Panc1 (cell line): ENCODE measurements at regions not wholly inside any gene's neighbourhood (a gene's known extent, or its start where the extent isn't known, plus 50 kb on each side); places are given as distances from the start of the nearest gene placed in this dataset.

ENCODE experiments used
- ATAC-seq: fragments of 200-7000 bp; cut with Tn5 transposase; 2 replicates; pipeline ENCODE4 v1.9.1; 2020; ENCODE audit warnings: mild to moderate bottlenecking, moderate library complexity
- BruUV-seq: library from RNA; stranded (reverse); fragments of 400-500 nt; replicated peaks from 2 replicates; lab custom pipeline; 2021; lab: Mats Ljungman, UMichigan
- CTCF ChIA-PET: fragments of 300-600 bp; sonication (Branson Sonifier 250); formaldehyde crosslinking; loops from one replicate; lab custom pipeline; 2022; ENCODE audit warnings: antibody characterized with exemption; lab: Charles Lee
- POLR2A ChIA-PET: fragments of 300-600 bp; sonication (Branson Sonifier 250); formaldehyde crosslinking; loops from one replicate; lab custom pipeline; 2022; ENCODE audit warnings: antibody characterized with exemption; lab: Charles Lee
- DNase-seq: peaks from one replicate; pipeline ENCODE4 v3.0.0-alpha.2; 2010; ENCODE audit warnings: low read depth, low spot score
- H3K27ac ChIP-seq: 2 replicates; pipeline ENCODE4 v1.5.1; 2011; ENCODE audit warnings: mild to moderate bottlenecking, low read length, inconsistent platforms
- H3K27me3 ChIP-seq: fragments of 200-500 bp; sonication (Bioruptor generic); 2 replicates; pipeline ENCODE4 v1.6.0; 2014; ENCODE audit warnings: low read length, inconsistent platforms; ENCODE audit not compliant: control insufficient read depth, insufficient read depth
- H3K36me3 ChIP-seq: fragments of 200-500 bp; sonication (Bioruptor generic); 2 replicates; pipeline ENCODE4 v1.5.1; 2014; ENCODE audit warnings: inconsistent platforms, mild to moderate bottlenecking, low read length, moderate library complexity; ENCODE audit not compliant: control insufficient read depth, insufficient read depth
- H3K4me1 ChIP-seq: 2 replicates; pipeline ENCODE4 v1.5.1; 2011; ENCODE audit warnings: inconsistent platforms, mild to moderate bottlenecking, low read length, moderate library complexity; ENCODE audit not compliant: control insufficient read depth, insufficient read depth
- H3K4me3 ChIP-seq, 2 experiments: 2 replicates each; pipeline ENCODE4 v1.5.1; 2011 to 2012; ENCODE audit warnings: low read depth in 2 of 2, low read length in 2 of 2, mild to moderate bottlenecking in 2 of 2, inconsistent platforms in 1 of 2, moderate library complexity in 1 of 2
- H3K9me3 ChIP-seq: fragments of 200-500 bp; sonication (Bioruptor generic); 2 replicates; pipeline ENCODE4 v1.5.1; 2014; ENCODE audit warnings: low read depth, mild to moderate bottlenecking, inconsistent platforms, low read length, moderate library complexity; ENCODE audit not compliant: control insufficient read depth, insufficient read depth
- CTCF ChIP-seq: fragments of 450-650 bp; IDR thresholded peaks from 2 replicates; pipeline ENCODE4 v1.5.1; 2017; ENCODE audit warnings: mild to moderate bottlenecking
- POLR2AphosphoS5 ChIP-seq: IDR thresholded peaks from 2 replicates; pipeline ENCODE4 v1.6.1; 2012; ENCODE audit warnings: mild to moderate bottlenecking, low read depth, low read length, moderate library complexity
- SIN3A ChIP-seq: IDR thresholded peaks from 2 replicates; pipeline ENCODE4 v1.6.1; 2012; ENCODE audit warnings: low read depth, mild to moderate bottlenecking, low read length, moderate library complexity, borderline replicate concordance; ENCODE audit not compliant: insufficient read depth
- TCF7L2 ChIP-seq: IDR thresholded peaks from 2 replicates; pipeline ENCODE4 v1.6.1; 2011; ENCODE audit warnings: mild to moderate bottlenecking, low read depth, low read length, inconsistent platforms
- in situ Hi-C: cut with HindIII; loops from 2 replicates; pipeline ENCODE4 v1.10.0; 2016; ENCODE audit warnings: low sequenced_read_pairs, low pct_unique_long_range_greater_than_20kb
- intact Hi-C: fragments of 100-400 bp; cut with micrococcal nuclease; formaldehyde crosslinking; loops from one replicate; pipeline ENCODE4 v1.10.0; 2022; ENCODE audit not compliant: unreplicated experiment
- TF ChIP-seq, protein P1 (sequence below), 2 experiments: IDR thresholded peaks; 2 replicates each; pipeline ENCODE4 v1.6.1; 2011 to 2012; ENCODE audit warnings: low read depth in 2 of 2, control low read depth in 1 of 2, low read length in 1 of 2, mild to moderate bottlenecking in 1 of 2, moderate library complexity in 1 of 2; ENCODE audit not compliant: insufficient read depth in 1 of 2

DNA sequence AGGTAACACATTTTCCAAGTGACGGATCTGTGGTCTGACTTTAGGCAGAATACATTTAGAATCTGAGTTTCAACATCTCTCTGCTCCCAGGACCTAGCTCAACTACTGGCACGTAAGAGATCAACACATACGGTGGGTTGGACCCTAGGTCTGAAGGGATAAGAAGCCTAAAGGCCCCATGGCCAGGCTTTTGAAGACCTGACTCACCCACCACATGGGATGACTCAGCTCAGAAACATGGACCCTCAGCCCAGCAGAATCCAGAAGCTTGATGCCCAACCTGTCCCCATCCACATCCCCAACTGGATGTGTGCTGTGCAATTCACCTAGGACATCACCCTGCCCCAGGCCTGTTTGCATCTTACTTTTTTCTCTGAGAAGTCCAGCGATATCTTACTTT is 770.2 kb downstream of the BCL11B start:
- Histone ChIP-seq H3K36me3 (no peaks in the 10 kb centered on the region), H3K4me1 (no peaks in the 10 kb centered on the region), H3K27ac (no peak overlapping the region), H3K27me3 (no peaks in the 10 kb centered on the region), H3K9me3 (no peaks in the 10 kb centered on the region), H3K4me3 (no peak overlapping the region)
- BruUV-seq: no TSS peak
- TF ChIP-seq POLR2AphosphoS5 (no peak), CTCF (no peak), SIN3A (no peak), TCF7L2 (no peak)
- TF ChIP-seq, protein P1, sequence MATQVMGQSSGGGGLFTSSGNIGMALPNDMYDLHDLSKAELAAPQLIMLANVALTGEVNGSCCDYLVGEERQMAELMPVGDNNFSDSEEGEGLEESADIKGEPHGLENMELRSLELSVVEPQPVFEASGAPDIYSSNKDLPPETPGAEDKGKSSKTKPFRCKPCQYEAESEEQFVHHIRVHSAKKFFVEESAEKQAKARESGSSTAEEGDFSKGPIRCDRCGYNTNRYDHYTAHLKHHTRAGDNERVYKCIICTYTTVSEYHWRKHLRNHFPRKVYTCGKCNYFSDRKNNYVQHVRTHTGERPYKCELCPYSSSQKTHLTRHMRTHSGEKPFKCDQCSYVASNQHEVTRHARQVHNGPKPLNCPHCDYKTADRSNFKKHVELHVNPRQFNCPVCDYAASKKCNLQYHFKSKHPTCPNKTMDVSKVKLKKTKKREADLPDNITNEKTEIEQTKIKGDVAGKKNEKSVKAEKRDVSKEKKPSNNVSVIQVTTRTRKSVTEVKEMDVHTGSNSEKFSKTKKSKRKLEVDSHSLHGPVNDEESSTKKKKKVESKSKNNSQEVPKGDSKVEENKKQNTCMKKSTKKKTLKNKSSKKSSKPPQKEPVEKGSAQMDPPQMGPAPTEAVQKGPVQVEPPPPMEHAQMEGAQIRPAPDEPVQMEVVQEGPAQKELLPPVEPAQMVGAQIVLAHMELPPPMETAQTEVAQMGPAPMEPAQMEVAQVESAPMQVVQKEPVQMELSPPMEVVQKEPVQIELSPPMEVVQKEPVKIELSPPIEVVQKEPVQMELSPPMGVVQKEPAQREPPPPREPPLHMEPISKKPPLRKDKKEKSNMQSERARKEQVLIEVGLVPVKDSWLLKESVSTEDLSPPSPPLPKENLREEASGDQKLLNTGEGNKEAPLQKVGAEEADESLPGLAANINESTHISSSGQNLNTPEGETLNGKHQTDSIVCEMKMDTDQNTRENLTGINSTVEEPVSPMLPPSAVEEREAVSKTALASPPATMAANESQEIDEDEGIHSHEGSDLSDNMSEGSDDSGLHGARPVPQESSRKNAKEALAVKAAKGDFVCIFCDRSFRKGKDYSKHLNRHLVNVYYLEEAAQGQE (IDR thresholded peaks at IDR 0.05; ENCODE audit: insufficient read depth in 1 of 2, low read depth in 2 of 2, low read length in 1 of 2): no peak
- in situ Hi-C loops: no loop called here
- ChIA-PET POLR2A (no interaction called here), CTCF (no interaction called here)
- ATAC-seq (no peak), DNase-seq (no peak)
- intact Hi-C loops: no loop called here

DNA sequence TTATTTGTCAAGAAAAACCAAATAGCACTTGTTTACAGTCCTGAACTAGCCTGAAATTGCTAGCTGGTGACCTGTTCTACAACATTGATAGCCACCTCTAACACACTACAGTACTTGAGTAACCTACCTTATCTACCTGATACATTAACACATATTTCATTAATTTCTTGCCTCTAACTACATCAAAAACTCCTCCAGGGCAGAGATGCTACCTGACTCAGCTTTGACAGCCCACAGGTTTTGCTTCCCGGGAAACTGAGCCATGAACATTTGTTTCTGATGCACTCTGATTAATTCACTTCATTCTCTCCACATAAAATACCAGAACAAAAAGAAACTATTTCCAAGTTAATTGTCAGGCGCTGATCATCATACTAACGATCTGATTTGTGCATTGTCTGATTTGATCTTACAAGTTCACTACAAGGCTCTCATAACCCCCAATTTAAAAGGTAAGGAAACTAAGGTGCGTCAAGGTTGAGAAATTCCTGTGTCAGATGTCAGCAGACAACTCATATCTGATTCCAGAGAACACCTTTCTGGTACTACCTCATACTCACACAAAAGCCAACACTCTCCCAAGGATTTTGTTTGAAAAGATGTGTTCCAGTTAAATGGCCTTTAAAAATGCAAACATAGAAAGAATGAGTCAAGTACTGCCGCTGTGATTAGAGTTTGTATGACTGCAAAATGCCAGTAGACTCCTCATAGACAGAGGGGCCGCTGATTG is 768.7 kb downstream of the BCL11B start:
- no peak overlapping the region for H3K27ac ChIP-seq
- H3K4me1 ChIP-seq: no peaks in the 10 kb centered on the region
- H3K9me3 ChIP-seq: no peaks in the 10 kb centered on the region
- intact Hi-C loops: no loop called here
- BruUV-seq: no TSS peak
- no peaks in the 10 kb centered on the region for H3K36me3 ChIP-seq
- DNase-seq (no peak), ATAC-seq (no peak)
- POLR2A ChIA-PET: no interaction called here
- H3K27me3 ChIP-seq: no peaks in the 10 kb centered on the region
- no peak for TF ChIP-seq POLR2AphosphoS5
- no peak for TF ChIP-seq SIN3A
- no peak for TF ChIP-seq TCF7L2
- TF ChIP-seq, protein P1 (IDR thresholded peaks at IDR 0.05; ENCODE audit: insufficient read depth in 1 of 2, low read depth in 2 of 2, low read length in 1 of 2): no peak
- no peak for TF ChIP-seq CTCF
- H3K4me3 ChIP-seq: no peak overlapping the region
- CTCF ChIA-PET: no interaction called here
- in situ Hi-C loops: no loop called here
